Stimulated activated CD4-positive, alpha-beta T cell treated with anti-CD3 and anti-CD28 coated beads, Interleukin-4, amount 100 ng/mL, for 4 hours (primary cell): ENCODE measurements at regions not wholly inside any gene's neighbourhood (a gene's known extent, or its start where the extent isn't known, plus 50 kb on each side); places are given as distances from the start of the nearest gene placed in this dataset.

Experiments
- DNase-seq, 2 experiments: peaks; one replicate each; pipeline ENCODE4 v3.0.0-alpha.2; 2020

GRCh38 chr5:135134691-135135381 lies 100.8 kb upstream of the PITX1 start:
- no peak for DNase-seq

- DNase-seq = no peak
These were observed 99.9 kb upstream of the PITX1 start for GRCh38 chr5:135133698-135134515.

- no peak for DNase-seq
These were observed 99.2 kb upstream of the PITX1 start for GRCh38 chr5:135133181-135133580.

GRCh38 chr5:135131801-135132680 lies 98.0 kb upstream of the PITX1 start:
- no peak for DNase-seq

GRCh38 chr5:135130261-135131215 lies 96.5 kb upstream of the PITX1 start:
- no peak for DNase-seq

- no peak for DNase-seq
These were observed 95.3 kb upstream of the PITX1 start for GRCh38 chr5:135129307-135129706.

GRCh38 chr5:135128361-135128760 lies 94.3 kb upstream of the PITX1 start:
- no peak for DNase-seq

- DNase-seq = no peak
These were observed 93.6 kb upstream of the PITX1 start for GRCh38 chr5:135127439-135128240.

- DNase-seq = no peak
These were observed 92.8 kb upstream of the PITX1 start for GRCh38 chr5:135126688-135127438.

GRCh38 chr5:135124724-135125123 lies 90.7 kb upstream of the PITX1 start:
- DNase-seq = no peak

- no peak for DNase-seq
These were observed 90.1 kb upstream of the PITX1 start for GRCh38 chr5:135124128-135124527.

GRCh38 chr5:135122797-135123196 lies 88.8 kb upstream of the PITX1 start:
- no peak for DNase-seq

GRCh38 chr5:135120951-135121350 lies 86.9 kb upstream of the PITX1 start:
- DNase-seq = no peak

GRCh38 chr5:135119481-135119880 lies 85.5 kb upstream of the PITX1 start:
- DNase-seq = no peak

- no peak for DNase-seq
These were observed 83.6 kb upstream of the PITX1 start for GRCh38 chr5:135117590-135117989.

- DNase-seq = no peak
These were observed 82.1 kb upstream of the PITX1 start for GRCh38 chr5:135116160-135116561.

GRCh38 chr5:135115591-135115990 lies 81.6 kb upstream of the PITX1 start:
- no peak for DNase-seq

- no peak for DNase-seq
These were observed 80.7 kb upstream of the PITX1 start for GRCh38 chr5:135114759-135115158.

GRCh38 chr5:135112008-135112725 lies 78.1 kb upstream of the PITX1 start:
- no peak for DNase-seq
